Stimulated activated CD4-positive, alpha-beta T cell treated with anti-CD3 and anti-CD28 coated beads, Interleukin-2, amount 100 ng/mL, for 24 hours (primary cell): ENCODE measurements at regions not wholly inside any gene's neighbourhood (a gene's known extent, or its start where the extent isn't known, plus 50 kb on each side); places are given as distances from the start of the nearest gene placed in this dataset.
"Not testable (repeated sequence)": the region's sequence is repeated elsewhere in the genome, so short reads cannot be mapped to it uniquely, and the experiment has no call there.

ENCODE experiments used
- DNase-seq, 2 donors: peaks; one replicate each; pipeline ENCODE4 v3.0.0-alpha.2; 2020

- no peak for DNase-seq
These were observed 648.8 kb downstream of the NXPH1 start for GRCh38 chr7:9082203-9082602.

GRCh38 chr7:9083837-9084236 is 650.4 kb downstream of the NXPH1 start:
- DNase-seq: no peak

GRCh38 chr7:9091282-9091681 is 657.9 kb downstream of the NXPH1 start:
- DNase-seq: no peak

- no peak for DNase-seq
These were observed 664.2 kb downstream of the NXPH1 start for GRCh38 chr7:9097565-9098060.

GRCh38 chr7:9100289-9100688 is 666.9 kb downstream of the NXPH1 start:
- no peak for DNase-seq

- DNase-seq: no peak
These were observed 669.4 kb downstream of the NXPH1 start for GRCh38 chr7:9102846-9103245.

- DNase-seq: no peak
These were observed 673.3 kb downstream of the NXPH1 start for GRCh38 chr7:9106747-9107146.

- DNase-seq: no peak
These were observed 686.9 kb downstream of the NXPH1 start for GRCh38 chr7:9120331-9120730.

GRCh38 chr7:9124320-9124719 is 690.9 kb downstream of the NXPH1 start:
- DNase-seq: no peak

GRCh38 chr7:9125246-9125645 is 691.8 kb downstream of the NXPH1 start:
- DNase-seq: no peak

GRCh38 chr7:9127901-9128300 is 694.5 kb downstream of the NXPH1 start:
- no peak for DNase-seq

GRCh38 chr7:9148687-9149086 is 715.3 kb downstream of the NXPH1 start:
- no peak for DNase-seq

- DNase-seq: no peak
These were observed 716.2 kb downstream of the NXPH1 start for GRCh38 chr7:9149499-9150082.

GRCh38 chr7:9163691-9164090 is 730.3 kb downstream of the NXPH1 start:
- DNase-seq: not testable (repeated sequence)

GRCh38 chr7:9175871-9176270 is 742.5 kb downstream of the NXPH1 start:
- DNase-seq: no peak

- DNase-seq: no peak
These were observed 747.9 kb downstream of the NXPH1 start for GRCh38 chr7:9181356-9181755.

- no peak for DNase-seq
These were observed 753.3 kb downstream of the NXPH1 start for GRCh38 chr7:9186730-9187129.

GRCh38 chr7:9189703-9190102 is 756.3 kb downstream of the NXPH1 start:
- no peak for DNase-seq

GRCh38 chr7:9192969-9193368 is 759.6 kb downstream of the NXPH1 start:
- no peak for DNase-seq

GRCh38 chr7:9200626-9201025 is 767.2 kb downstream of the NXPH1 start:
- no peak for DNase-seq

GRCh38 chr7:9201928-9202327 is 768.5 kb downstream of the NXPH1 start:
- no peak for DNase-seq

GRCh38 chr7:9204571-9204970 is 771.2 kb downstream of the NXPH1 start:
- DNase-seq: no peak

GRCh38 chr7:9210114-9210513 is 776.7 kb downstream of the NXPH1 start:
- DNase-seq: no peak

GRCh38 chr7:9217204-9217603 is 783.8 kb downstream of the NXPH1 start:
- DNase-seq: no peak

GRCh38 chr7:9226500-9226899 is 793.1 kb downstream of the NXPH1 start:
- no peak for DNase-seq
